HFFc6 (cell line): ENCODE measurements at regions not wholly inside any gene's neighbourhood (a gene's known extent, or its start where the extent isn't known, plus 50 kb on each side); places are given as distances from the start of the nearest gene placed in this dataset.
"Not testable (repeated sequence)": the region's sequence is repeated elsewhere in the genome, so short reads cannot be mapped to it uniquely, and the experiment has no call there.

Source experiments
- DNase-seq: peaks from one replicate; pipeline ENCODE4 v3.0.0-alpha.2; 2018
- H3K27ac Mint-ChIP-seq: 2 replicates; pipeline ENCODE4 v1.8.0; 2020; ENCODE audit warnings: mild to moderate bottlenecking, mixed read lengths
- H3K27me3 Mint-ChIP-seq: 2 replicates; pipeline ENCODE4 v1.8.0; 2021; ENCODE audit warnings: mild to moderate bottlenecking, moderate library complexity, mixed read lengths; ENCODE audit not compliant: insufficient read depth
- H3K36me3 Mint-ChIP-seq: 2 replicates; pipeline ENCODE4 v1.8.0; 2021; ENCODE audit warnings: low read depth, mixed read lengths
- H3K4me1 Mint-ChIP-seq: 2 replicates; pipeline ENCODE4 v1.8.0; 2020; ENCODE audit warnings: low read depth, mixed read lengths
- H3K4me3 Mint-ChIP-seq: 2 replicates; pipeline ENCODE4 v1.8.0; 2020; ENCODE audit warnings: mild to moderate bottlenecking, moderate library complexity, mixed read lengths
- H3K9me3 Mint-ChIP-seq: 2 replicates; pipeline ENCODE4 v1.8.0; 2020; ENCODE audit warnings: mild to moderate bottlenecking, mixed read lengths
- CTCF ChIP-seq: fragments of 200-600 bp; sonication (generic); IDR thresholded peaks from 2 replicates; pipeline ENCODE4 v1.5.0; 2021; ENCODE audit warnings: antibody characterized with exemption, mild to moderate bottlenecking

DNA sequence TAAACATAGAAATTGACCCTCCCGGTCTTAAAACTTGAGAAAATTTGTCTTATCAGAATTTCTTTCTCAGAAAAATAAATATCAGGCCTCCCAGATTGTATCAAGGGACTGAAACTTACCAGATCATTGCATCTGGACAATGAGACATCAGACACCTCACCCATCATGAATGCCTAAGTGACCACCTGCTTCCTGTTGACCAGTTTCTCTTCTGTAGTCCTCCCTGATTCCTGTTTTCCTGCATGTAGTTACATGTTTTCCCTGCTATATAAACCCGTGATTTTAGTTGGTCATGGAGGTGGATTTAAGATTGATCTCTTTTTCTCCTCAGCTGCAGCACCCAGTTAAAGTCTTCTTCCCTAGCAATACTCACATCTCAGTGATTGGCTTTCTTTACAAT is 548.1 kb downstream of the PPP4R3C start:
- TF ChIP-seq CTCF = no peak
- DNase-seq = no peak
- Mint-ChIP-seq H3K4me1 (no peaks in the 10 kb centered on the region), H3K27ac (no peak overlapping the region), H3K27me3 (no peaks in the 10 kb centered on the region; the same call in 1 of the 2 replicates), H3K36me3 (no peaks in the 10 kb centered on the region), H3K9me3 (peaks cover 21% of the 10 kb centered on the region), H3K4me3 (no peak overlapping the region)

GRCh38 chrX:26914232-26914631 is 548.9 kb downstream of the PPP4R3C start:
- Mint-ChIP-seq H3K27ac (no peak overlapping the region), H3K27me3 (no peaks in the 10 kb centered on the region; the same call in 1 of the 2 replicates), H3K4me1 (no peaks in the 10 kb centered on the region), H3K4me3 (no peak overlapping the region), H3K9me3 (peaks cover 21% of the 10 kb centered on the region), H3K36me3 (no peaks in the 10 kb centered on the region)
- no peak for TF ChIP-seq CTCF
- DNase-seq = no peak

DNA sequence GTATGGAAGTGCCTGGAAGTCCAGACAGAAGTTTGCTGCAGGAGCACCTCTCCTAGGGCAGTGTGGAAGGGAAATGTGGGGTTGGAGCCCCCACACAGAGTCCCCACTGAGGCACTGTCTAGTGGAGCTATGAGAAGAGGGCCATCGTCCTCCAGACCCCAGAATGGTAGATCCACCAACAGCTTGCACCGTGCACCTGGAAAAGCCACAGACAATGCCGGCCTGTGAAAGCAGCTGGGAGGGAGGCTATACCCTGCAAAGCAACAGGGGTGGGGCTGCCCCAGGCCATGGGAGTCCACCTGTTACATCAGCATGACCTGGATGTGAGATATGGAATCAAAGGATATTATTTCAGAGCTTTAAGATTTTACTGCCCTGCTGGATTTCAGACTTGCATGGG is 551.4 kb downstream of the PPP4R3C start:
- not testable (repeated sequence) for H3K4me3 Mint-ChIP-seq, H3K4me1 Mint-ChIP-seq, H3K27me3 Mint-ChIP-seq, H3K36me3 Mint-ChIP-seq, H3K27ac Mint-ChIP-seq, DNase-seq
- H3K9me3 Mint-ChIP-seq = peaks cover 21% of the 10 kb centered on the region

DNA sequence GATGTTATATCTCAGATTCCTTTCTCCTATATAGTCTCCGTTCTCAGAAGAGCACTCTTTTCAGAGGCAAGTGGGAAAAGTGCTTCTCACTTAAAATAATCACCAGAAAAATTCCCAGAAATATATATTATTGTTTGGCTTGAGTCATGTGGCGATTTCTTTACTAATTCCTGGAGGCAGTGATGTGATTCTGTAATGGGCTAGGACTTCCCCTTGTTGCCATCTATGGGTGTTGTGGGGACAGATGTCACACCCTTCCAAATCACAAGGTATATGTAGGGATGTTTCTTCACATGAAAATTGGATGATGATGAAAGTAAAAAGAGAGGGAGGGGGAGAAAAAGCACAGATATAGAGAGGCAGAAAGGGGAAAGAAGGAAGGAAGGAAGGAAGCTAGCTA is 553.4 kb downstream of the PPP4R3C start:
- Mint-ChIP-seq H3K4me1 (no peaks in the 10 kb centered on the region), H3K4me3 (no peak overlapping the region)

DNA sequence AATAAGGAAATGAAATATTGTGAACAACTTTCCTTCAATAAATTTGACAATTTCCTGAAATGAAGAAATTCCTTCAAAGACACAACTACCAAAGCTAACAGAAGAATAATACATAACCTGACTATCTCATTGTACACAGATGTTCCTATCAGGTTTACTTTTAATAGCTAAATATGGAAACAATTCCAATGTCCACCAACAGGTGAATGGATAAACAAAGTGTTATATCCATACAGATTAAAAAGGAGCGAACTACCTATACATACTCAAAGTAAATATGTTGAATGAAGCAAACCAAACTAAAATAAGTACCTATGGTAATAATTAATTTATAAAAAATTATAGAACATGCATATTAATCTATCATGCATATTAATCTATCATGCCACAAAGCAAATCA is 554.9 kb downstream of the PPP4R3C start:
- H3K4me3 Mint-ChIP-seq = no peak overlapping the region
- no peaks in the 10 kb centered on the region; the same call in 1 of the 2 replicates for H3K27me3 Mint-ChIP-seq
- no peaks in the 10 kb centered on the region for H3K36me3 Mint-ChIP-seq
- no peak for DNase-seq
- H3K9me3 Mint-ChIP-seq = peaks cover 22% of the 10 kb centered on the region
- H3K4me1 Mint-ChIP-seq = no peaks in the 10 kb centered on the region
- no peak overlapping the region for H3K27ac Mint-ChIP-seq
- TF ChIP-seq CTCF = no peak

More for the DNA sequence above, 553.4 kb downstream of the PPP4R3C start:
- DNase-seq = no peak
- Mint-ChIP-seq H3K36me3 (no peaks in the 10 kb centered on the region), H3K27me3 (no peaks in the 10 kb centered on the region; the same call in 1 of the 2 replicates), H3K27ac (no peak overlapping the region), H3K9me3 (peaks cover 23% of the 10 kb centered on the region)
- no peak for TF ChIP-seq CTCF

DNA sequence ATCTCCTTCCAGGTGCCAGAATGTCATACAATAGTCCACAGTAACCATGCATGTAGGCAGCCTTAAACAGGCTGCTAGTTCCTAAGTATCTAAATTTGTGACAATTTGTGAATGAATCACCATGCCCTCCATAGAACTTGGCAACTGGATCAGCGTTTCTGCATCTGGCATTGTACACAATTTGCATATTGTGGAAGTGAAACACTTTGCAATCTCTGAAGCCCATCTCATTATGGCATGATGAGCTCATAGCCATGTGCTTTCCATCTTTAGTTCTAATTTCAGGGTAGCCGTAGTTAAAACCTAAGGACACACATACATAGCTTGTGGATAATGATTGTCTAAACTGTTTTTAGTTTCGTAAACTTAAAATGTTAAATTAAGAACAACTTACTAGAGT is 573.6 kb downstream of the PPP4R3C start:
- H3K27me3 Mint-ChIP-seq = no peaks in the 10 kb centered on the region
- TF ChIP-seq CTCF = no peak
- H3K27ac Mint-ChIP-seq = no peak overlapping the region
- H3K9me3 Mint-ChIP-seq = peaks cover 14% of the 10 kb centered on the region
- H3K4me1 Mint-ChIP-seq = no peaks in the 10 kb centered on the region
- no peaks in the 10 kb centered on the region for H3K36me3 Mint-ChIP-seq
- DNase-seq = no peak
- H3K4me3 Mint-ChIP-seq = no peak overlapping the region
